HG03103 (cell line): ENCODE measurements at regions not wholly inside any gene's neighbourhood (a gene's known extent, or its start where the extent isn't known, plus 50 kb on each side); places are given as distances from the start of the nearest gene placed in this dataset.

Experiments used
- ATAC-seq: cut with Tn5 transposase; IDR thresholded peaks from one replicate; pipeline ENCODE4 v1.9.1; 2021; ENCODE audit warnings: low read depth; ENCODE audit not compliant: unreplicated experiment

DNA sequence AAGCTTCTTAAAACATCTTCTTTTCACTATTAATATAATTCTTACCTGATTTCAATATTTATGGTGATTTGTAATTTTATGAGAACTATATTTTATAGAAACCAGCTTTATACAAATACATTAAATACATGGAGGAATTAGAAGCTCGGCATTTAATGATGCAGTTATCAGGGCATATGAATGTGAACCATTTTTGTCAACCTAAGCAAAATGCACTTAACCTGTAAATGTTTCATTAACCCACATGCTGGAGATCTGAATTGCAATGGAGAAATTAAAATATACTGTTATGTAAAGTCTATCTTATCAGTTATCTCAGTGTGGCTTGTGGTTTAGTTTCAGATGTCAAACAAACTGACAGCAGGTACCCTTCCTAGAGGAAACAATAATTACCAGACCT lies 63.2 kb upstream of the CDH12 start:
- no peak for ATAC-seq

DNA sequence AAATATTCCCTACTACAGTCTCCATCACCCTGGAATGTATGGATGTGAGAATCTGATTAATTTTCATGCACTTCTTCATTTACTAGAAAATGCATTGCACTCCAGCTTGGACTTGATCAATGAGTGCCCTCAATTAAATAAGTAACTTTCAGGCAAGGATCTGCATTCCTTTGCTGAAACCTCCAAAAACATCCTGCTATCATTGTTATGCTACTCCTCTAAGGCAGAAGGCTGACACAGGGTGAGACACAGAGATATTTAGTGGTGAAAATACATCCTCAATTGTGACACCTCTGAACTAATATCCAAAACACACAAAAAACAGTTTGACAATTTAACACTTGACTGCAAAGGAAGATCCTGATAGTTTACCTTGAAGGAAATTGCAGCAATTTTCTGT lies 57.9 kb upstream of the CDH12 start:
- no peak for ATAC-seq

DNA sequence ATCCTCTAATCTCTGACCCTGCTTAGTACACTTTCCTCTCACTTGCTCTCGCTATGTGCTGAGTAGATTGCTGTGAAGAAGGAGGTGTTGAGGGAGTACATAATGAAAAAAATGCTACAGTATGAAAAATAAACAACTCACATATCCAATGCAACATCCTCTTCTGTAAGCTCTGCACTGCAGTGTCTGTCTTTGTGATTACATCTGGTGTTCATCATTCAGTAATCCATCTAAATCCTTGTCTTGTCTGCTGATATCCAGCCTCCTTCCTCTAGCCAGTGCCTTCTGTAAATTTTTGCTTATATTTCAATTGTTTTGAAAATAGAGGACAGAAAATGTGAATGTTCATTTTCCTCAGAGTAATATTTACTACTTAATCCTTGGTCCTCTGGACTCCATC lies 57.4 kb upstream of the CDH12 start:
- ATAC-seq: no peak

- ATAC-seq: no peak
These were observed 55.4 kb upstream of the CDH12 start for GRCh38 chr5:22908586-22908985.

DNA sequence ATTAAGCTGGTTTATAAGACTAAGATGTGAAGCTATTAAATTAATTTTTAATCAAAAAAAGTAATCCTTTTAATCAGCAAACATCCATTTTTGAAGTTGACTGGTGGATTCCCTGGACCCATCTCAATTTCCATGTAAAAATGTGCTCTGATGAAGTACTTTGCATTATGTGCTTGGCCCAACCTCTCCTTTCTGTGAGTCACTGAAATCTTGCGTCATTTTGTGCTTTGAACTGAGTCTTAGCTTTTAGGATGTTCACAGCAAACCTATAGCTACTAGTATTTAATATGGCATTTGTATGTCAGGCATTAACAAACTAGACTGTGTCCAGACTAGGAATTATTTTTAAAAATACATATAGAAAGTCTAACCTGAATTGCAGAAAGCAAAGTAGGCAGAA lies 55.0 kb upstream of the CDH12 start:
- ATAC-seq: no peak
